ENCODE measurements at regions not wholly inside any gene's neighbourhood (a gene's known extent, or its start where the extent isn't known, plus 50 kb on each side); places are given as distances from the start of the nearest gene placed in this dataset.

- no peak overlapping the region for H3K4me3 ChIP-seq (ENCODE audit: control extremely low read depth in 1 of 5, extremely low read depth in 1 of 5, insufficient read depth in 1 of 5, low read depth in 2 of 5, low read length in 4 of 5)
- intact Hi-C loops (cut with micrococcal nuclease), result no loop called here
- TF ChIP-seq CTCF (IDR thresholded peaks at IDR 0.05) (no peak), EZH2 (IDR thresholded peaks at IDR 0.05; ENCODE audit: borderline replicate concordance, insufficient read depth, low read depth, low read length, poor library complexity, severe bottlenecking) (no peak)
- H3K9ac ChIP-seq (ENCODE audit: low read length), result no peak overlapping the region
- ChIA-PET CTCF (no interaction called here), POLR2A (no interaction called here)
- H3K27me3 Mint-ChIP-seq, result no peaks in the 10 kb centered on the region
- no peak overlapping the region for H3K4me3 Mint-ChIP-seq
- no peak overlapping the region for H2AFZ ChIP-seq (ENCODE audit: insufficient read depth, low read depth, low read length, poor library complexity, severe bottlenecking)
- no peak overlapping the region for H3K27ac Mint-ChIP-seq
- WGBS (ENCODE audit: insufficient coverage), result 100% methylated on average over 2 of the region's 4 CpGs
- no peaks in the 10 kb centered on the region for H4K20me1 ChIP-seq (ENCODE audit: control insufficient read depth, insufficient read depth, low read length, poor library complexity, severe bottlenecking)
- no peaks in the 10 kb centered on the region for H3K4me1 Mint-ChIP-seq
- H3K27me3 ChIP-seq (replicated peaks in 1 of 4; ENCODE audit: control extremely low read depth in 1 of 4, control insufficient read depth in 3 of 4, insufficient read depth in 4 of 4, low read length in 3 of 4), result no peaks in the 10 kb centered on the region
- DNase-seq (no peak), ATAC-seq (ENCODE audit: low read depth) (no peak)
- no peaks in the 10 kb centered on the region for H3K36me3 ChIP-seq (replicated peaks in 1 of 2; ENCODE audit: control extremely low read depth in 1 of 2, control insufficient read depth in 1 of 2, extremely low read depth in 1 of 2, insufficient read depth in 2 of 2, low read length in 1 of 2)
- H3K9me3 Mint-ChIP-seq (ENCODE audit: insufficient read depth), result no peaks in the 10 kb centered on the region
- H3K4me1 ChIP-seq (ENCODE audit: control insufficient read depth in 2 of 2, insufficient read depth in 2 of 2, low read length in 2 of 2), result no peaks in the 10 kb centered on the region
- H3K27ac ChIP-seq (ENCODE audit: low read length in 2 of 2), result no peak overlapping the region
- no peaks in the 10 kb centered on the region for H3K9me3 ChIP-seq (ENCODE audit: control extremely low read depth in 1 of 3, control insufficient read depth in 2 of 3, insufficient read depth in 1 of 3, low read length in 2 of 3)
- H3K4me2 ChIP-seq (replicated peaks; ENCODE audit: low read depth, low read length, poor library complexity, severe bottlenecking), result no peak overlapping the region
- H3K79me2 ChIP-seq (ENCODE audit: control insufficient read depth, insufficient read depth, low read length), result no peaks in the 10 kb centered on the region
Observed at GRCh38 chr5:100659080-100659795, 124.1 kb downstream of the FAM174A start.

GRCh38 chr5:100664140-100664539 is 129.0 kb downstream of the FAM174A start:
- intact Hi-C loops (cut with micrococcal nuclease), result no loop called here
- Histone ChIP-seq H4K20me1 (ENCODE audit: control insufficient read depth, insufficient read depth, low read length, poor library complexity, severe bottlenecking) (no peaks in the 10 kb centered on the region), H3K4me2 (replicated peaks; ENCODE audit: low read depth, low read length, poor library complexity, severe bottlenecking) (no peak overlapping the region), H3K4me1 (ENCODE audit: control insufficient read depth in 2 of 2, insufficient read depth in 2 of 2, low read length in 2 of 2) (no peaks in the 10 kb centered on the region), H3K9me3 (ENCODE audit: control extremely low read depth in 1 of 3, control insufficient read depth in 2 of 3, insufficient read depth in 1 of 3, low read length in 2 of 3) (no peaks in the 10 kb centered on the region), H3K79me2 (ENCODE audit: control insufficient read depth, insufficient read depth, low read length) (no peaks in the 10 kb centered on the region), H3K27ac (ENCODE audit: low read length in 2 of 2) (no peak overlapping the region), H3K4me3 (ENCODE audit: control extremely low read depth in 1 of 5, extremely low read depth in 1 of 5, insufficient read depth in 1 of 5, low read depth in 2 of 5, low read length in 4 of 5) (no peak overlapping the region), H3K9ac (ENCODE audit: low read length) (no peak overlapping the region), H3K27me3 (replicated peaks in 1 of 4; ENCODE audit: control extremely low read depth in 1 of 4, control insufficient read depth in 3 of 4, insufficient read depth in 4 of 4, low read length in 3 of 4) (peaks cover 0 to 4% (median 0%) of the 10 kb centered on the region in 4 experiments), H2AFZ (ENCODE audit: insufficient read depth, low read depth, low read length, poor library complexity, severe bottlenecking) (no peak overlapping the region), H3K36me3 (replicated peaks in 1 of 2; ENCODE audit: control extremely low read depth in 1 of 2, control insufficient read depth in 1 of 2, extremely low read depth in 1 of 2, insufficient read depth in 2 of 2, low read length in 1 of 2) (no peaks in the 10 kb centered on the region)
- TF ChIP-seq EZH2 (IDR thresholded peaks at IDR 0.05; ENCODE audit: borderline replicate concordance, insufficient read depth, low read depth, low read length, poor library complexity, severe bottlenecking), result no peak
- no peak for TF ChIP-seq CTCF (IDR thresholded peaks at IDR 0.05)
- H3K4me3 Mint-ChIP-seq, result no peak overlapping the region
- DNase-seq (no peak), ATAC-seq (ENCODE audit: low read depth) (no peak)
- H3K27ac Mint-ChIP-seq, result no peak overlapping the region
- CTCF ChIA-PET, result no interaction called here
- H3K27me3 Mint-ChIP-seq, result peaks cover 4% of the 10 kb centered on the region
- POLR2A ChIA-PET, result no interaction called here
- H3K9me3 Mint-ChIP-seq (ENCODE audit: insufficient read depth), result no peaks in the 10 kb centered on the region
- no CpG with 5 or more reads among the region's 1 CpG for WGBS (ENCODE audit: insufficient coverage)
- peaks cover 3% of the 10 kb centered on the region for H3K4me1 Mint-ChIP-seq

Measured in B cell (primary cell).